BJ (cell line): ENCODE measurements at regions not wholly inside any gene's neighbourhood (a gene's known extent, or its start where the extent isn't known, plus 50 kb on each side); places are given as distances from the start of the nearest gene placed in this dataset.

Experiments
- CTCF ChIA-PET: fragments of 350-600 bp; formaldehyde crosslinking; extraction: SDS; loops from one replicate; lab custom pipeline; 2021; ENCODE audit warnings: antibody characterized with exemption, inconsistent platforms; lab: Yijun Ruan, JAX
- POLR2A ChIA-PET: fragments of 300-600 bp; sonication (Branson Sonifier 250); formaldehyde crosslinking; extraction: SDS; loops from one replicate; lab custom pipeline; 2021; ENCODE audit warnings: antibody characterized with exemption; lab: Charles Lee
- DNase-seq: peaks from one replicate; pipeline ENCODE4 v3.0.0-alpha.2; 2011; ENCODE audit warnings: low read depth
- H3K27me3 ChIP-seq: 2 replicates; pipeline ENCODE4 v1.6.0; 2011; ENCODE audit warnings: low read length; ENCODE audit not compliant: control insufficient read depth, insufficient read depth
- H3K36me3 ChIP-seq: 2 replicates; pipeline ENCODE4 v1.5.1; 2011; ENCODE audit warnings: low read length; ENCODE audit not compliant: control insufficient read depth, insufficient read depth
- H3K4me3 ChIP-seq: 2 replicates; pipeline ENCODE4 v1.5.1; 2011; ENCODE audit warnings: low read depth, mild to moderate bottlenecking, control low read depth, low read length
- CTCF ChIP-seq: IDR thresholded peaks from 2 replicates; pipeline ENCODE4 v1.5.1; 2011; ENCODE audit warnings: low read depth, mild to moderate bottlenecking, control low read depth, inconsistent platforms, low read length, moderate library complexity; ENCODE audit not compliant: insufficient read depth

- no peaks in the 10 kb centered on the region for H3K36me3 ChIP-seq
- no peaks in the 10 kb centered on the region for H3K27me3 ChIP-seq
- ChIA-PET CTCF (no interaction called here), POLR2A (no interaction called here)
- no peak overlapping the region for H3K4me3 ChIP-seq
- no peak for DNase-seq
- TF ChIP-seq CTCF = no peak
These were observed 138.4 kb upstream of the KCNMB2 start for GRCh38 chr3:178397836-178398235.

GRCh38 chr3:178404961-178405360 lies 131.3 kb upstream of the KCNMB2 start:
- ChIA-PET POLR2A (interaction anchor here (1.5 kb wide), 1 partner anchor 11 kb away, joined by 4 read pairs; no protein-coding TSS in a partner anchor), CTCF (interaction anchor here (1.1 to 2.3 kb wide), 2 partner anchors 17 to 20 kb away, joined by 3 to 5 read pairs; no protein-coding TSS in a partner anchor)
- Histone ChIP-seq H3K36me3 (no peaks in the 10 kb centered on the region), H3K4me3 (no peak overlapping the region), H3K27me3 (no peaks in the 10 kb centered on the region)
- DNase-seq = no peak
- TF ChIP-seq CTCF = no peak

- H3K27me3 ChIP-seq = no peaks in the 10 kb centered on the region
- no peak for TF ChIP-seq CTCF
- H3K36me3 ChIP-seq = no peaks in the 10 kb centered on the region
- CTCF ChIA-PET = interaction anchor here (0.7 to 2.3 kb wide), 3 partner anchors 17 to 130 kb away, joined by 3 to 5 read pairs (median 3); no protein-coding TSS in a partner anchor
- peak; percentile 29 for DNase-seq
- POLR2A ChIA-PET = interaction anchor here (0.6 to 1.5 kb wide), 2 partner anchors 11 to 58 kb away, joined by 3 to 4 read pairs; no protein-coding TSS in a partner anchor
- H3K4me3 ChIP-seq = no peak overlapping the region
These were observed 130.7 kb upstream of the KCNMB2 start for GRCh38 chr3:178405531-178405930.

GRCh38 chr3:178406206-178406605 lies 130.0 kb upstream of the KCNMB2 start:
- H3K36me3 ChIP-seq = no peaks in the 10 kb centered on the region
- CTCF ChIA-PET = interaction anchor here (0.7 to 2.3 kb wide), 3 partner anchors 21 to 130 kb away, joined by 3 to 5 read pairs (median 3); no protein-coding TSS in a partner anchor
- peak; percentile 38 for DNase-seq
- H3K4me3 ChIP-seq = no peak overlapping the region
- TF ChIP-seq CTCF = no peak
- POLR2A ChIA-PET = interaction anchor here (0.6 to 1.5 kb wide), 2 partner anchors 12 to 59 kb away, joined by 3 to 4 read pairs; no protein-coding TSS in a partner anchor
- H3K27me3 ChIP-seq = no peaks in the 10 kb centered on the region

- ChIA-PET POLR2A (no interaction called here), CTCF (no interaction called here)
- no peaks in the 10 kb centered on the region for H3K36me3 ChIP-seq
- H3K27me3 ChIP-seq = no peaks in the 10 kb centered on the region
- H3K4me3 ChIP-seq = no peak overlapping the region
- no peak for TF ChIP-seq CTCF
- DNase-seq = no peak
These were observed 120.9 kb upstream of the KCNMB2 start for GRCh38 chr3:178415384-178415783.
